Tibial nerve (tissue), 4 donors: ENCODE measurements at regions not wholly inside any gene's neighbourhood (a gene's known extent, or its start where the extent isn't known, plus 50 kb on each side); places are given as distances from the start of the nearest gene placed in this dataset.

Source experiments
- EP300 ChIP-seq, 2 donors: sonication (generic); formaldehyde crosslinking; IDR thresholded peaks; one replicate each; pipeline ENCODE4 v1.6.1; 2017; ENCODE audit warnings: antibody characterized with exemption in 2 of 2, mild to moderate bottlenecking in 1 of 2
- POLR2A ChIP-seq, 2 donors: fragments of 450-650 bp; IDR thresholded peaks; one replicate each; pipeline ENCODE4 v1.6.1; 2017; ENCODE audit warnings: antibody characterized with exemption in 2 of 2, mild to moderate bottlenecking in 2 of 2, moderate library complexity in 2 of 2
- TF ChIP-seq, protein P1 (sequence below), 5 experiments: fragments of 200-600 bp in 3 of 5; fragments of 450-650 bp in 2 of 5; sonication (generic) in 3 of 5; IDR thresholded peaks; one replicate each; pipeline ENCODE4 v1.5.1; 2016 to 2019; ENCODE audit warnings: antibody characterized with exemption in 5 of 5, mild to moderate bottlenecking in 3 of 5, moderate library complexity in 2 of 5

DNA sequence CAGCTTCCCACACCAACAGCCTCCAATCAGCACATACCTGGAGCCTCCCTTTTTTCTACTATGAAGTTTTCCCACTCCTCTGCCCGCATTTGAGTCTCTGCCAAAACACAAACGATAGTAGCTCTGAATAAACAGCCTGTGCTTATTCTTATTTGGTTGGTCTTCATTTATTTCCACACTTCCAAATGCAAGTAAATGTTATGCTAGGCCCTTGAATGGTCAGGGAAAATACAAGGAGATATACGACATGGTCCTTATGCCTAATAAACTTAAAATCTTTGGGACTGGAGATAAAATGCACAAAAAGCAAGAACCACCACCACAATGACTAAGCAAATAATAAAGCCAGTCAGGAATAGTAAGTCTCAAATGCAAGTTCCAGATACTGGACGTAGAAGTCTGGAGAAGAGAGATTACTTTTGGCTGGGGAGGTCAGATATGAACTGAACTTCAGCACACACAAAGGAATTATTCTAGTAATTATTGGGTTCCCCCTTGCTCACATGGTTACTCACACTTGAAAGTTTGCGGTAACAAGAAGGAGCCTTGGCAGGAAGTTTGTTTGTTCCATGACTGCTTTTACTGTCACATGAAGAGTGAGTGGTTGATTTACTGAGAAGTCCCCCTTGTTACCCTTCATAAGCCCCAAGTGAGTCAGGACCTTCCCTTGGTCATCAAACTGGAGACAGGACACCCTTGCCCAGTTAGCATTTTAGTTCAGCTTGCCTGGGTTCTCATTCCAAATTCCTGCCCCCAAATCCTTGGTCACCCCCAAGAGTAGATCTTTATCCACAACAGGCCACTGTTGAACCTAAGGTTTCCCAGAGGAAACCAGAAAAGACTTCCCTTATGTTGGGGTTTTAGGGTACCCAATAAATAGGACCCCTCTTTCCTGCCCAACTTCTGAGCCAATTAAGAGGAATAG lies 511.2 kb upstream of the JARID2 start:
- TF ChIP-seq, protein P1, sequence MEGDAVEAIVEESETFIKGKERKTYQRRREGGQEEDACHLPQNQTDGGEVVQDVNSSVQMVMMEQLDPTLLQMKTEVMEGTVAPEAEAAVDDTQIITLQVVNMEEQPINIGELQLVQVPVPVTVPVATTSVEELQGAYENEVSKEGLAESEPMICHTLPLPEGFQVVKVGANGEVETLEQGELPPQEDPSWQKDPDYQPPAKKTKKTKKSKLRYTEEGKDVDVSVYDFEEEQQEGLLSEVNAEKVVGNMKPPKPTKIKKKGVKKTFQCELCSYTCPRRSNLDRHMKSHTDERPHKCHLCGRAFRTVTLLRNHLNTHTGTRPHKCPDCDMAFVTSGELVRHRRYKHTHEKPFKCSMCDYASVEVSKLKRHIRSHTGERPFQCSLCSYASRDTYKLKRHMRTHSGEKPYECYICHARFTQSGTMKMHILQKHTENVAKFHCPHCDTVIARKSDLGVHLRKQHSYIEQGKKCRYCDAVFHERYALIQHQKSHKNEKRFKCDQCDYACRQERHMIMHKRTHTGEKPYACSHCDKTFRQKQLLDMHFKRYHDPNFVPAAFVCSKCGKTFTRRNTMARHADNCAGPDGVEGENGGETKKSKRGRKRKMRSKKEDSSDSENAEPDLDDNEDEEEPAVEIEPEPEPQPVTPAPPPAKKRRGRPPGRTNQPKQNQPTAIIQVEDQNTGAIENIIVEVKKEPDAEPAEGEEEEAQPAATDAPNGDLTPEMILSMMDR (IDR thresholded peaks at IDR 0.05): no peak
- peak; percentile 63 to 78 for TF ChIP-seq EP300 (IDR thresholded peaks at IDR 0.05)
- no peak for TF ChIP-seq POLR2A (IDR thresholded peaks at IDR 0.05)
